Prostate gland (tissue), 2 donors: ENCODE measurements at regions not wholly inside any gene's neighbourhood (a gene's known extent, or its start where the extent isn't known, plus 50 kb on each side); places are given as distances from the start of the nearest gene placed in this dataset.

Experiments used
- CTCF ChIP-seq, 4 experiments: fragments of 200-600 bp in 2 of 4; fragments of 450-650 bp in 2 of 4; sonication (generic) in 2 of 4; IDR thresholded peaks; 1 replicate in 3 of 4; 2 replicates in 1 of 4; pipeline ENCODE4 v1.5.1; 2016 to 2019; ENCODE audit warnings: antibody characterized with exemption in 4 of 4, mild to moderate bottlenecking in 2 of 4, moderate library complexity in 2 of 4
- POLR2A ChIP-seq: fragments of 450-650 bp; IDR thresholded peaks from one replicate; pipeline ENCODE4 v1.6.1; 2016; ENCODE audit warnings: antibody characterized with exemption, mild to moderate bottlenecking

GRCh38 chr6:91874971-91875370 is 1288.1 kb upstream of the MAP3K7 start:
- TF ChIP-seq POLR2A (no peak), CTCF (IDR thresholded peaks at IDR 0.05) (no peak)
